T-helper 1 cell treated with Interleukin-12 subunit alpha and Interleukin-12 subunit beta and Interleukin-4 antibody, amounts not matched to agents 30 μg/mL and 1 μg/mL, for 36 hours (primary cell): ENCODE measurements at regions not wholly inside any gene's neighbourhood (a gene's known extent, or its start where the extent isn't known, plus 50 kb on each side); places are given as distances from the start of the nearest gene placed in this dataset.
"Not testable (repeated sequence)": the region's sequence is repeated elsewhere in the genome, so short reads cannot be mapped to it uniquely, and the experiment has no call there.

Experiments
- H3K27ac Mint-ChIP-seq: one replicate; pipeline ENCODE4 v1.8.0; 2021; ENCODE audit warnings: mild to moderate bottlenecking, mixed read lengths
- H3K27me3 Mint-ChIP-seq: one replicate; pipeline ENCODE4 v1.8.0; 2021; ENCODE audit warnings: low read depth, mixed read lengths
- H3K36me3 Mint-ChIP-seq: one replicate; pipeline ENCODE4 v1.8.0; 2021; ENCODE audit warnings: low read depth, mixed read lengths
- H3K4me1 Mint-ChIP-seq: one replicate; pipeline ENCODE4 v1.8.0; 2021; ENCODE audit warnings: low read depth, mixed read lengths
- H3K4me3 Mint-ChIP-seq: one replicate; pipeline ENCODE4 v1.8.0; 2021; ENCODE audit warnings: mild to moderate bottlenecking, moderate library complexity, mixed read lengths
- H3K9me3 Mint-ChIP-seq: one replicate; pipeline ENCODE4 v1.8.0; 2021; ENCODE audit warnings: mixed read lengths

- Mint-ChIP-seq H3K36me3 (no peaks in the 10 kb centered on the region), H3K27ac (no peak overlapping the region), H3K4me1 (no peaks in the 10 kb centered on the region), H3K9me3 (no peaks in the 10 kb centered on the region), H3K27me3 (no peaks in the 10 kb centered on the region), H3K4me3 (no peak overlapping the region)
These were observed 155.2 kb downstream of the BTBD3 start for GRCh38 chr20:12072954-12073264.

GRCh38 chr20:12074111-12074655 is 156.5 kb downstream of the BTBD3 start:
- Mint-ChIP-seq H3K27ac (no peak overlapping the region), H3K4me3 (no peak overlapping the region), H3K9me3 (no peaks in the 10 kb centered on the region), H3K27me3 (no peaks in the 10 kb centered on the region), H3K36me3 (no peaks in the 10 kb centered on the region), H3K4me1 (no peaks in the 10 kb centered on the region)

GRCh38 chr20:12076200-12076599 is 158.5 kb downstream of the BTBD3 start:
- no peaks in the 10 kb centered on the region for H3K9me3 Mint-ChIP-seq
- H3K36me3 Mint-ChIP-seq: no peaks in the 10 kb centered on the region
- H3K27ac Mint-ChIP-seq: no peak overlapping the region
- no peaks in the 10 kb centered on the region for H3K4me1 Mint-ChIP-seq
- no peaks in the 10 kb centered on the region for H3K27me3 Mint-ChIP-seq
- no peak overlapping the region for H3K4me3 Mint-ChIP-seq

GRCh38 chr20:12077875-12078274 is 160.2 kb downstream of the BTBD3 start:
- no peaks in the 10 kb centered on the region for H3K27me3 Mint-ChIP-seq

GRCh38 chr20:12079490-12079889 is 161.8 kb downstream of the BTBD3 start:
- Mint-ChIP-seq H3K36me3 (no peaks in the 10 kb centered on the region), H3K27me3 (no peaks in the 10 kb centered on the region), H3K4me3 (no peak overlapping the region), H3K27ac (no peak overlapping the region), H3K9me3 (peaks cover 3% of the 10 kb centered on the region), H3K4me1 (no peaks in the 10 kb centered on the region)

More at GRCh38 chr20:12077875-12078274, 160.2 kb downstream of the BTBD3 start:
- Mint-ChIP-seq H3K36me3 (no peaks in the 10 kb centered on the region), H3K4me3 (no peak overlapping the region), H3K4me1 (no peaks in the 10 kb centered on the region), H3K27ac (no peak overlapping the region), H3K9me3 (peaks cover 3% of the 10 kb centered on the region)

- H3K27ac Mint-ChIP-seq: no peak overlapping the region
- no peaks in the 10 kb centered on the region for H3K27me3 Mint-ChIP-seq
- no peaks in the 10 kb centered on the region for H3K4me1 Mint-ChIP-seq
- H3K4me3 Mint-ChIP-seq: no peak overlapping the region
- no peaks in the 10 kb centered on the region for H3K36me3 Mint-ChIP-seq
- H3K9me3 Mint-ChIP-seq: peaks cover 3% of the 10 kb centered on the region
These were observed 165.6 kb downstream of the BTBD3 start for GRCh38 chr20:12083269-12083668.

- Mint-ChIP-seq H3K4me1 (no peaks in the 10 kb centered on the region), H3K27ac (no peak overlapping the region), H3K36me3 (no peaks in the 10 kb centered on the region), H3K9me3 (peaks cover 3% of the 10 kb centered on the region), H3K4me3 (no peak overlapping the region), H3K27me3 (no peaks in the 10 kb centered on the region)
These were observed 166.8 kb downstream of the BTBD3 start for GRCh38 chr20:12084482-12084881.

- no peaks in the 10 kb centered on the region for H3K4me1 Mint-ChIP-seq
- H3K36me3 Mint-ChIP-seq: no peaks in the 10 kb centered on the region
- no peak overlapping the region for H3K4me3 Mint-ChIP-seq
- H3K27ac Mint-ChIP-seq: no peak overlapping the region
- no peaks in the 10 kb centered on the region for H3K27me3 Mint-ChIP-seq
- peaks cover 3% of the 10 kb centered on the region for H3K9me3 Mint-ChIP-seq
These were observed 168.7 kb downstream of the BTBD3 start for GRCh38 chr20:12086359-12086758.

GRCh38 chr20:12090920-12091319 is 173.2 kb downstream of the BTBD3 start:
- no peak overlapping the region for H3K4me3 Mint-ChIP-seq
- H3K36me3 Mint-ChIP-seq: no peaks in the 10 kb centered on the region

GRCh38 chr20:12093057-12093796 is 175.5 kb downstream of the BTBD3 start:
- no peak overlapping the region for H3K27ac Mint-ChIP-seq

More at GRCh38 chr20:12090920-12091319, 173.2 kb downstream of the BTBD3 start:
- H3K27me3 Mint-ChIP-seq: no peaks in the 10 kb centered on the region
- H3K9me3 Mint-ChIP-seq: no peaks in the 10 kb centered on the region
- H3K4me1 Mint-ChIP-seq: no peaks in the 10 kb centered on the region
- H3K27ac Mint-ChIP-seq: no peak overlapping the region

GRCh38 chr20:12093797-12094190 is 176.1 kb downstream of the BTBD3 start:
- not testable (repeated sequence) for H3K9me3 Mint-ChIP-seq, H3K4me1 Mint-ChIP-seq, H3K27ac Mint-ChIP-seq, H3K27me3 Mint-ChIP-seq, H3K36me3 Mint-ChIP-seq, H3K4me3 Mint-ChIP-seq

More at GRCh38 chr20:12093057-12093796, 175.5 kb downstream of the BTBD3 start:
- Mint-ChIP-seq H3K4me3 (no peak overlapping the region), H3K9me3 (no peaks in the 10 kb centered on the region), H3K4me1 (no peaks in the 10 kb centered on the region), H3K27me3 (no peaks in the 10 kb centered on the region), H3K36me3 (no peaks in the 10 kb centered on the region)

- Mint-ChIP-seq H3K4me1 (no peaks in the 10 kb centered on the region), H3K27me3 (no peaks in the 10 kb centered on the region), H3K9me3 (no peaks in the 10 kb centered on the region), H3K36me3 (no peaks in the 10 kb centered on the region), H3K27ac (no peak overlapping the region), H3K4me3 (no peak overlapping the region)
These were observed 177.7 kb downstream of the BTBD3 start for GRCh38 chr20:12095180-12095920.

- Mint-ChIP-seq H3K27me3 (no peaks in the 10 kb centered on the region), H3K4me3 (no peak overlapping the region), H3K4me1 (no peaks in the 10 kb centered on the region), H3K27ac (no peak overlapping the region), H3K36me3 (no peaks in the 10 kb centered on the region), H3K9me3 (peaks cover 4% of the 10 kb centered on the region)
These were observed 180.7 kb downstream of the BTBD3 start for GRCh38 chr20:12098421-12098820.

- H3K36me3 Mint-ChIP-seq: no peaks in the 10 kb centered on the region
- no peaks in the 10 kb centered on the region for H3K27me3 Mint-ChIP-seq
- no peak overlapping the region for H3K4me3 Mint-ChIP-seq
- no peaks in the 10 kb centered on the region for H3K4me1 Mint-ChIP-seq
- peaks cover 10% of the 10 kb centered on the region for H3K9me3 Mint-ChIP-seq
- H3K27ac Mint-ChIP-seq: no peak overlapping the region
These were observed 191.2 kb downstream of the BTBD3 start for GRCh38 chr20:12108846-12109245.

GRCh38 chr20:12110274-12110673 is 192.6 kb downstream of the BTBD3 start:
- H3K4me3 Mint-ChIP-seq: no peak overlapping the region
- H3K27ac Mint-ChIP-seq: no peak overlapping the region
- no peaks in the 10 kb centered on the region for H3K27me3 Mint-ChIP-seq
- H3K9me3 Mint-ChIP-seq: peaks cover 6% of the 10 kb centered on the region
- no peaks in the 10 kb centered on the region for H3K4me1 Mint-ChIP-seq
- H3K36me3 Mint-ChIP-seq: no peaks in the 10 kb centered on the region
